ELF-1 (cell line): ENCODE measurements at regions not wholly inside any gene's neighbourhood (a gene's known extent, or its start where the extent isn't known, plus 50 kb on each side); places are given as distances from the start of the nearest gene placed in this dataset.
"Not testable (repeated sequence)": the region's sequence is repeated elsewhere in the genome, so short reads cannot be mapped to it uniquely, and the experiment has no call there.

ENCODE experiments used
- DNase-seq: peaks from one replicate; pipeline ENCODE4 v3.0.0-alpha.2; 2016; ENCODE audit warnings: low read depth, low spot score

- DNase-seq, result no peak
Observed at GRCh38 chr5:81829242-81829641, 78.3 kb upstream of the SSBP2 start.

GRCh38 chr5:81827500-81827899 lies 76.6 kb upstream of the SSBP2 start:
- DNase-seq, result no peak

GRCh38 chr5:81826128-81826527 lies 75.2 kb upstream of the SSBP2 start:
- DNase-seq, result no peak

GRCh38 chr5:81825237-81825636 lies 74.3 kb upstream of the SSBP2 start:
- no peak for DNase-seq

GRCh38 chr5:81823736-81824135 lies 72.8 kb upstream of the SSBP2 start:
- not testable (repeated sequence) for DNase-seq

- no peak for DNase-seq
Observed at GRCh38 chr5:81820863-81821262, 70.0 kb upstream of the SSBP2 start.

GRCh38 chr5:81820318-81820636 lies 69.4 kb upstream of the SSBP2 start:
- no peak for DNase-seq

- no peak for DNase-seq
Observed at GRCh38 chr5:81819556-81820317, 68.8 kb upstream of the SSBP2 start.

- DNase-seq, result no peak
Observed at GRCh38 chr5:81817980-81818379, 67.1 kb upstream of the SSBP2 start.

GRCh38 chr5:81817086-81817485 lies 66.2 kb upstream of the SSBP2 start:
- no peak for DNase-seq

- no peak for DNase-seq
Observed at GRCh38 chr5:81815321-81815720, 64.4 kb upstream of the SSBP2 start.

- no peak for DNase-seq
Observed at GRCh38 chr5:81808106-81808505, 57.2 kb upstream of the SSBP2 start.

GRCh38 chr5:81805086-81805485 lies 54.2 kb upstream of the SSBP2 start:
- no peak for DNase-seq

GRCh38 chr5:81803812-81804211 lies 52.9 kb upstream of the SSBP2 start:
- DNase-seq, result no peak

- no peak for DNase-seq
Observed at GRCh38 chr5:81802625-81803024, 51.7 kb upstream of the SSBP2 start.

- DNase-seq, result no peak
Observed at GRCh38 chr5:81802020-81802419, 51.1 kb upstream of the SSBP2 start.

GRCh38 chr5:81800797-81801196 lies 49.9 kb upstream of the SSBP2 start:
- DNase-seq, result peak; percentile 65
